IPS DF 4.7 (cell line): ENCODE measurements at regions not wholly inside any gene's neighbourhood (a gene's known extent, or its start where the extent isn't known, plus 50 kb on each side); places are given as distances from the start of the nearest gene placed in this dataset.
A peak's percentile ranks its signal among the peaks of the same experiment; 100 is the strongest.

Source experiments
- DNase-seq: peaks from one replicate; pipeline ENCODE4 v3.0.0-alpha.2; 2013; ENCODE audit warnings: low spot score; ENCODE audit errors: extremely low read depth

DNA sequence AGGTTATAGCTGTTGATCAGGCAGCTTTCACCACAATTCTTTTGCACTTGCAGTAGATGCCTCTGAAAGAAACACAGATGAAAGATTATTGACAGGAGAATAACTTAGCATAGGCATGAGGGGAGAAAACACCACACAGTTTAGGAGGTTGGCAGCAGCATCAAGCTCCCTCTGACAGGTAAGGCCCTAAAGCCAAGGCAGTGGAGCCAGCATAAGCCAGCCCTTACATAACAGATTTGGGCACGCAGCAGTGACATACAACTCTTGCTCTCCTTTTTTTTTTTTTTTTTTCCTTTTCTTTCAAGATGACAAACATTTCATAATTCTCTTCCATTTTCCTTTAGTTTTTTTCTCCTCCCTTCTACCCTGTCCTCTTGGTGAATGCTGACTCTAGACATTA is 257.6 kb upstream of the ADAMTSL1 start:
- no peak for DNase-seq

DNA sequence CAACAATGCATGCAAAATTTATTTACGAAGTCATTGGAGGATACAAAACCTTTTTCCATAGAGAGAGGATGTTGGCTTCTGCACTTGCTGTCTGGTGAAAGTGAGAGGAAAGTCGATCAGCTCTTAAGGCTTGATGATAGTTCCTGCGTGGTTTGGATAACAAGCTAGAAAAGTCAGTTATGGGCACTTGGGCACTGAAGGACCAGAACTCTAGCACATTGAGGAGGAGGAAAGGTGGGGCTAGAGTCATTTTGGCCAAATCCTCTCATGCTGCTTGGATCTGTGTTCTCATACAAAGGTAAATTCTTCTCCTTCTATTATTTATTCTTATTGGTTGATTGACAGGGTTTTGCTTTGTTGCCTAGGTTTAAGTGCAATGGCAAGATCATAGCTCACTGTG is 245.9 kb upstream of the ADAMTSL1 start:
- no peak for DNase-seq

DNA sequence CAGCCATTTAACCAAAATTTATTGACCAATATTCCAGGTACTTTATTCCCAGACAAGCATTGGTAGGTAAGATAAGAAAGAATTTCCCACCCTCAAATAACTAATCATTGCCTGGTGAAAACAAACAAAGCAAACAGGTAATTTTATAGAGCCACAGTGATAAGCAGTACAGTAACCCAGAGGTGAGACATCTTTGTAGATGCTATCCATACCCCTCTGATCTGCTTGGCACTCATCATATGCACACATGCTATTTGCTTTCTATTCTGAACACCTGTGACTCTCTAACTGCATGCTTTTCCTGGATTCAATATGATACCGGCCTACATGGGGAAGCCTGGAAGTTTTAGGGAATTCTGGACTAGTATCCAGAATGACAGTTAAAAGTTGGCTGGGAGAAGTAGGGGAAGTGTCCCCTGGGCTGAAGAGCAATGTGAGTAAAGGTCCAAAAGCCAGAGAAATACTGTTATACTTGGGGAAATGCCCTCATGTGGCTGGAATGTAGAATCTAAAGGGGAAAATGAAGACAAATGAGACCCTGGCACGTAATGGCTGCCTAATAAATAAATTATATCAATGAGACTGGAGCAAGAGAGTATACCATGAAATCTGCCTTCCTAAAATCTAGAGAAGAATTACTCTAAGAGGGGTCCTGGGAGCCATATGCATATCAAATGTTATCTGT is 243.8 kb upstream of the ADAMTSL1 start:
- no peak for DNase-seq

DNA sequence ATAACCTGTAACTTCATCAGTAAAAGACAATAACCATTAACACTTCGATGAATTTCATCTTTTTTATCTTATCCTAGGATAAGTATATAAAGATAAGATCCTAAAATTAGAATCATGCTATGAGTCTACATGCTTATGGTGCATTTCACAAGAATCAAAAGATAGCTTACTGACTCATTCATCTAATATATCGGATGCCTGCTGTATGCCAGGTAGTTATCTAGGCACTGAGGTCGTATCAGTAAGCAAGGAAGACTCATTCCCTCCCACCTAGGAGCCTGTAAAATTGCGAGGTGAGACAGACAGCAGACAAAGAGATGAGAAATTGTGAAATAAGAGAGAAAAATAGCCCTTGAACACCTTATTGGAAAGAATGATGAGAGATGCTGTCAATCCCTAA is 240.6 kb upstream of the ADAMTSL1 start:
- no peak for DNase-seq

DNA sequence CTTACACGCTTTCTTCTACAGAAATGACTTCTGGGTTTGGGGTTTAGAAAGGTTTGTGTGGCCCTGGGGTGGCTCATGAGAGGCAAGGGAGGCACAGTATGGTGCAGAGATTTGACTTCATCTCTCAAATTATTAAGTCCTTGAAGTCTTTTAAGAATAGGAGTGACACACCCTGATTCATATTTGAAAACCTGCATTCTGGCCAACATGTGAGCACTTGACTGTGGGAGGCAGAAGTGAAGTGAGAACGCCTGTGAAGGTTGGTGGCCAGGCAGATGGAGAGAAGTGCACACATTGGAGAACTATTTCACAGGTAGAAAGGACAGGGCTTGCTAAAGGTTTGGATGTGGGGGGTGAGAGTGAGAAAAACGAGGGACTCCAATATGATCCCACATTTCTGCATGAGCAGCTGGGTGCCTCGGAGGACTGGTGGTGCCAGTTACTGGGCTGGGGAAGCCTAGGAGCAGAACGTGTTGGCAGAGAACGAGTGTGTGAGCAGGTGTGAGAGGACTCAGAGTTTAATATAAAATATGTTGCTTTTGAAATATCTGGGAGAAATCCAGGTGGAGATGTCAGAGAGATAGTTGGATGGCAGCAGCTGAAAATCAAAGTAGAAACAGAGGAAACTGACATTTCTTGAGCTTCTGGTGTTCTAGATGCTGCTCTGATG is 240.0 kb upstream of the ADAMTSL1 start:
- DNase-seq, result no peak

DNA sequence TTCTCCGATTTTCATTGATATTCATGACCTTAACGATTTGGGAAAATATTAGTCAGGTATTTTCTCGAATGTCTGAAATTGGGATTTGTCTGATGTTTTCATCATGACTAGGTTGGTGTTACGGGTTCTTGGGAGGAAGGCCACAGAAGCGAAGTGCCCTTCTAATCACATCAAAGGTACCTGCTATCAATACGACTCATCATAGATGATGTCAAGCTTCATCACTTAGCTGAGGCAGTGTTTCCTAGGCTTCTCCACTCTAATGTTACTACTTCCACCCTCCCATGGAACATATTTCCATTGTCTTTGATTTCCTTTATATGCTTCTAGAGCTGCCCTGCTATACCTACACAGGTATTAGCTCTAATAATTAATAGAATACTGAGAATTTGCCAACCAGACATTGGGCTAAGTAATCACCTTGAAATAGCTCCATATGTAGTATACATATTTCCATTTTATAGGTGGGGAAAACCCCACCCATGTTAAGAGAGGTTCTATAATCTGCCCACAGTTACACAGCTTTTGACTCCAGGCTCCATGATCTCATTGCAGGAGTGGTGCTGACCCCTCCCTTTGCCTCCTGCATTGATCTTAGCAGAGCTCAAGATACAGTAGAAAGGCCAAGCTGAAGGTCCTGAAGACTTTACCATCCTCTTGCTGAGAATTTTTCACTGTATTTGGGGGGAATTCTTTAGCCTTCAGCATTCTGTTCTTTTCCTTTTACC is 238.6 kb upstream of the ADAMTSL1 start:
- DNase-seq, result no peak

DNA sequence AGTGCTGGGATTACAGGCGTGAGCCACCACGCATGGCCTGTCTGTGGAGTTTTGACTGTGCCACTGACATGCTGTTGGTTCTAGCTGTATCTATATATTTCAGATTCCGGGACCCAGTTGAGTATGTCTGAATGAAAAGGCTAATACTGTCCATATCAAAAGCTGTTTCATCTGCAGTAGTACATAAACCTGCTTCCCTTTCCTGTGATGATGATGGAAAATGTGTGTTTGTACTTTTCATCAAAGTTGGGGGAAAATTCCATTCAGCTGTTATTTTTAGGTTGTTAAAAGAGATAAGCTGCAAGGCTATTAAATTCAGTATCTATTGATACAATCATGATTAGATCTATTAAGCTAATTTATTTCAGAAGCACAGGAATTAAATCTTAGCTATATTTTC is 237.6 kb upstream of the ADAMTSL1 start:
- DNase-seq, result no peak

DNA sequence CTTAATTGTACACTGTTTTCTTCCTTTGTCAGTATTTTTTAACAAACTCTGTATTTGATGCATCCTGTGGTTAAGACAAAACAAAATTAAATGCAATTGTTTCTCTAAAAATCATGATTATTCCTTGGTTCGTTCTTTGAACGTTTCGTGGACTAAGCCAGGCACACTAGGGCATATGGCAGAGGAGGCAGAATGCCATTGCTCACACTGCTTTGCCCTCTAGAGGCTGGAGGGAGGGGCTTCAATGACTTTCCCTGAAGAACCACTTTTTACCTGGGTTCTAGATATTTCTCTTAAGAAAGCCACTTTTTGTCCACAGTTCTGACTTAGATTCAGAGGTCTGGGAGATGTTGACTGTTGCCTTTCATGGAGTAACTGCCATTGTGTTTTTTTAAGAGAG is 236.2 kb upstream of the ADAMTSL1 start:
- no peak for DNase-seq

DNA sequence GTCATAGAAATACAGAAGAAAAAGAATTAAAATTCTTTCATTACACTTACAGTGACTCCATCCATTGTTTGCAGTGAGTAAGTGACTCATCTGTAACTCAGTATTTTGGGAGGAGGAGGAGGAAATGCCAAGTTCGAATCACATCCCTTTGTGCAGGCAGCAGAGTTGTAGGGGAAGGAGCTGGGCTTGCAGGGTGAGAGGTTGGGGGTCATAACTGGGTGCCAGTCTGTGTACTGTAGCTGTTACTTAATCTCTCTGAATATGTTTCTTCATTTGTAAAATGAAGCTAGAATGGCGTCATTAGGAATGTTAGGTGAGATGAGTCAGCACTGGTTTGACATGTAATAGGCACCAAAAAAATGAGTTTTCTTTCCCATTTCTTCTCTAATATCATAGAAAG is 235.7 kb upstream of the ADAMTSL1 start:
- no peak for DNase-seq

DNA sequence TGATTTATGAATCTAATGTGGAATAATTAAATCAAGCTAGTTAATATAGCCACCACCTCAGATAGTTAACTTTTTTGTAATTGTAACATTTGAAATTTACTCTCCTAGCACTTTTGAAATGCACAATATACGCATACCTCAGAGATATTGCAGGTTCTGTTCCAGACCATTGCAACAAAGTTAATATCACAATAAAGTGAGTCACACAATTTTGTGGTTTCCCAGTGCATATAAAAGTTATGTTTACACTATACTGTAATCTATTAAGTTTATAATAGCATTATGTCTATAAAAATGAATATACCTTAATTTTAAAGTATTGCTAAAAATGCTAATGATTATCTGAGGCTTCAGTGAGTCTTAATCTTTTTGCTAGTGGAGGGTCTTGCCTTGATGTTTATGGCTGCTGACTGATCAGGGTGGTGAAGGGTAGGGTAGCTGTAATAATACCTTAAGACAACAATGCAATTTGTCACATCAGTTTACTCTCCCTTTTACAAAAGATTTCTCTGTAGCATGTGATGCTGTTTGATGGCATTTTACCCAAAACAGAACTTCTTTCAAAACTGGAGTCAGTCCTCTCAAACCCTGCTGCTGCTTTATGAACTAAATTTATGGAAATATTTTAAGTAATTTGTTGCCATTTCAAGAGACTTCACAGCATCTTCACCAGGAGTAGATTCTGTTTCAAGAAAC is 235.1 kb upstream of the ADAMTSL1 start:
- no peak for DNase-seq

DNA sequence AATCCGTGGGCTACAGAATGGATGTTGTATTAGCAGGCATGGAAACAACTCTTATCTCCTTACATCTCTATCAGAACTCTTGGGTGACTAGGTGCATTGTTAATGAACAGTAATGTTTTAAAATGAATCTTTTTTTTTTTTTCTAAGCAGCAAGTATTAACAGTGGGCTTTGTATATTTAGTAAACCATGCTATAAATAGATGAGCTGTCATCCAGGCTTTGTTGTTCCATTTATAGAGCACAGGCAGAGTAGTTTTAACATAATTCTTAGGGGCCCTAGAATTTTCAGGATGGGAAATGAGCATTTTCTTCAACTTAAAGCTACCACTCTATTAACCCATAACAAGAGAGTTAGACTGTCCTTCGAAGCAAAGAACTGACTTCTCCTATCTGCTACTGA is 233.7 kb upstream of the ADAMTSL1 start:
- no peak for DNase-seq

DNA sequence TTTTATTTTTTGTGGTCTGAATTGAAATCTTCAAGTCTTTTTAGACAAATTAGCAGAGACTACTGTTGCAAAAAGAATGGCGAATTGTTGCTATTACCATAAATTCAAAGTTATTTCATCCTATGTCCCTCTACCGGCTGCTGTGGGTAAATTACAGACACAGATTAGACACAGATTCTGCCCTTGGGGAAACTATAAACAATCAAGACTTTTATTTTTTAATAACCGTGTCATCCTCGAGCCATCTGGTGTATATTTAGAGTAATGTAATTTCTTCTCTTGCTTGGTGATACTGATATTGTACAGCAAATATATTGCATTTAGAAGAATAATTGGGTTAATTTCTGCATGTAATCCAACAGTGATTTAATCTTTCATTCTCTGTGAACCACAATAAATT is 228.0 kb upstream of the ADAMTSL1 start:
- no peak for DNase-seq

DNA sequence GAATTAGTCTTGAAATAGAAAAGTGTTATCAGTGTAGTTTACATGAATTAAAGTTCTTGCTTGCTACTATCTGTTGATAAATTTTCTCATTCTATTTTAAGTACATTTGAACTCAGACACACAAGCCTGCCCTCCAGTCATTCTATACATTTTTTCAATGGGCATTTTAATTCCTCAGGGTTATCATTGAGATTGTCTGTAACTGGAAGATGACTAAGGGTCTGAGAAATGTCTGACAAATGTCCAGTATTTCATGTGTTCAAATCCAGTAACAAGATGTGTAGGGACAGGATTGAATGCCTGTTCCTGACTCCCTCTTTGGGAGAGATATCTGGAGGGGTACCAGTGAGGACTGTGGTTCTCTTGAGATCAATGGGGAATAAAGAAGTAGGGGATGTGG is 223.9 kb upstream of the ADAMTSL1 start:
- no peak for DNase-seq

DNA sequence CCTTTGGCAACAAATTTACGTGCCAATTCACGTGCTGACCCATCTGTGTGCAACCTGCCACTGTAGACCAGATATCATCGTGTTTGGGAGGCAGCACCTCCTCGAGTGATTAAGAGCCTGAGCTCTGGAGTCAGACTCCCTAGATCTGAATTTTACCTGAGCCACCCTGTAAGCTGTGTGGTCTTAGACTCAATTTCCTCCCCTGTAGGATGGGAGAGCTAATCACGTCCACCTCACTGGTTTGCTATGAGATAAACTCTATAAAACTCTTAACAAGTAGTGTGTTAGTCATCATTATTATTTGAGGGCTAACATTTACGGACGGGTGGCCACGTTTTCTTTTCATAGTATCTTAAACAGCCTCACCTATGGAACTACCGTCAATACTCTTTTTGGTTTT is 220.0 kb upstream of the ADAMTSL1 start:
- no peak for DNase-seq

DNA sequence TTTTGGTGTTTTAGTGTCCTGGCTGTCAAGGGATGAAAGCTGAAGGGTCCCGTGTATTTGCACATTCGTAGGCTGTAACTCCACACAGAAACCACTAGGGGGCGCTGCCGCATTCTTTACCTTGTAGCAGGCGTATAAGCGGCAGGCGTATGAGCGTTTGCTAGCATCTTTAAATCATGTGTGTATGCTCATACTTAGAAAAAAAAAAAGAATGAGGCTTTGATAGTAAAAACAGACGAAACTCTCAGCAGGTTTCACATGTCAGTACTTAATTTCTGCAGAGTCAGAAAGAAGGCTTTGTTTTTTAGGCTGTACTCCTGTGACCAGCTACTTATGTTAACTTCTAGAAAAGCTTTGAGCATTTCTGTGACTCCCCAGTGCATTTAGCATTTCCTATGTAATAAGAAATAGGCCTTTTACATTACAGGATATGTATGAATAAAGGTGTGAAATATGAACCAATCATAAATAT is 218.8 kb upstream of the ADAMTSL1 start:
- peak; percentile 60 for DNase-seq

DNA sequence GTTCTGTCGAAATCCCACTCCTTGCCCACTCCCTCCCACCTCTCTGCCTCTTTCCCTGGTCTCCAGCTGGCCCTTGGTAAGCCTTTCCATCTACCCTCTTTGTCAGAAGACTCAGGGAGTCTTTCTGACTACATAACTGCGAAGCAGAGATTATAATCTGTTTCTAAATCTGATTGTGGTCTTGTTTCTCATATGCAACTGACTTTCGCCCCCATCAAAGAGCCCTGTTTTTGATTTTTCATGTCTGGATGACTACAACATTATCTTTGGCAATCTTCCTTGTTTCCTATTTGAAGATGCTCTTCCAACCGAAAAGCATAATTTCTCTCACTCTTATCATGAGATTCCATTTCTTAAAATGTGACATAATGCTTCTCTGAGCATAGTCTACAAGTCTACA is 218.2 kb upstream of the ADAMTSL1 start:
- DNase-seq, result no peak

DNA sequence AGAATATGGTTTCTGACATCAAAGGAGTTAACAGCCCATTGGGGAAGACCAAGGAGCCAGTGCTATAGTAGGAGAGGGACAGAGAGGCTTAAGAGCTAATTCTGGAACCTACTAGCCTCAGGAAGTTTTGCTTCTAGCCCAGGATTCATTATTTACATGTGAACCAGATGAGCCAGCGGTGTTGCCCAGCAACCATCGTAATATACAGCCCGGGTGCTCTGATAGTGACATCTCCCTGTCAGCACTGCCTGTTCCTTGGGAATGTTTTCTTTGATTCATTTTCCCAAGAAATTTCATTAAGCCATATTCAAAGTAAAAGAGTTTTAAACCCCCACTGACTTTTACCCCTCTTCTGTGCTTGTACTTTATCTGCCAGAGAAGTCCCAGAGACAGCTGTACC is 217.4 kb upstream of the ADAMTSL1 start:
- DNase-seq, result no peak

DNA sequence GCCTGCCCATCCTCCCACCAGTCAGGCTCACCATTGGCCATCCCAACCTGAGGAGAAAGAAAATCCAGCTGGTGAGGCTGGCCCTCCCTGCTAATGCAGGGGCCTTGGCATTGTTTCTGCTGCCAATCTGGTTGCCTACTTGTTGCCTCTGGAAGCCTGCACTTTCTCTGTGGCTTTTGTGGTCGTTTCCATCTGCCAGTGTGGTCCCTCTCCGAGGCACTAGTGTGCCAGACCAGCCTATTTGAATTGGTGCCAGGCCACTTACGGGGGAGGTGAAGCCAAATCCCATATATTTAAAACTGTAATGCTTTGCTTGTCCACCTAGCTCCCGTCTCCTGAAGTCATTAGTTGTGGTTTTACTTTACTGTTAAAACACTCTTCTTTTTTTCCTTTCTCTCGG is 213.4 kb upstream of the ADAMTSL1 start:
- no peak for DNase-seq

DNA sequence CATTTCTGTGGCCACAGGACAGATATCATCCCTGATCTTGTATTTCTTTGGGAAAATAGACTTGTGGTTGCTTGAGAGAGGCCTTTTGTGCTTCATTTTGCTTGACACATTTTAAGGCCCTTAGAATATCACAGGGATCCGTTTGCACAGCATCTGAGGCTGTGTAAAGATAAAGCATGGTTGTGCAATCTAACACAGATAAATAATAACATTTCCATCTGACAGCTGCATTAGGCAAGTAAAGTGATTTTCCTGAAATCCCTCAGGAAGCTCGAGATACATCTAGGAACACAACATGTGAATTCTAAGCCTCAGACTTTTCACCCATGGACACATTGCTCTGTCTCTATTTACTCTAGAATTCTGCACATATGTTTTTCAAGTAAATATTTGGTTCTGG is 212.8 kb upstream of the ADAMTSL1 start:
- no peak for DNase-seq

DNA sequence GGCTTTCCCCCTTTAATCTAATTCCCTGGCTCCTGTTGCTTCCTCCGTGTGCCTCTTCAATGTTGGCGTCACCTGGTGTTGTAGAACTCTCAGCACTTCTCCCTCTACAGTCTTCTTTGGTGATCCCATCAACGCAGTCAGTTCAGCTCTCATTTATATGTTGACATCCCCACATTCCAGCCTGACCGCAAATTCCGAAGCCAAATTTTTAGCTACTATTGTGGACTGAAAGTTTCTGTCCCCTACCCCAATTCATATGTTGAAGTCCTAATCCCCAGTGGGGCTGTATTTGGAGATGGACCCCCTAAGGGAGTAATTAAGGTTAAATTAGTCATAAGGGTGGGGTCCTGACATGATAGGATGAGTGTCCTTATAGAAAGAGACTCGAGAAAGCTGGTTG is 210.6 kb upstream of the ADAMTSL1 start:
- no peak for DNase-seq

DNA sequence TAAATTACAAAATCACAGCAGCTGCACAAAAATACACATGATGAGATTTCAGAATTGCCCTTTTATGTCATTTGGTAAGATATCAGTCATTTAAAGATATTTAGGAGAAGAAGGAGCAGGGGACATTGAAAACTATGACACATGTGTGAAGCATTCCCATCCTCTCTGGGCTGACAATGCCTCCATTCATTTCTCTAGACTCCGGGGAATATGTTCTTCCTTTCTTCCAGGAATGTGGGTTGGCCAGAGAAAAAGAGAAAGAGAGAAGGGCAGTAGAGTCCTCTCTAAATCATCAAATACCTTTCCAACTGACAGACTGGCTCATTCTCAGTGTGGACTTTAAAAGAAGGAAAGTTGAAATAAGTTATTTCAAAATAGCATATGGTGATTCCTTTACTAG is 205.6 kb upstream of the ADAMTSL1 start:
- no peak for DNase-seq

DNA sequence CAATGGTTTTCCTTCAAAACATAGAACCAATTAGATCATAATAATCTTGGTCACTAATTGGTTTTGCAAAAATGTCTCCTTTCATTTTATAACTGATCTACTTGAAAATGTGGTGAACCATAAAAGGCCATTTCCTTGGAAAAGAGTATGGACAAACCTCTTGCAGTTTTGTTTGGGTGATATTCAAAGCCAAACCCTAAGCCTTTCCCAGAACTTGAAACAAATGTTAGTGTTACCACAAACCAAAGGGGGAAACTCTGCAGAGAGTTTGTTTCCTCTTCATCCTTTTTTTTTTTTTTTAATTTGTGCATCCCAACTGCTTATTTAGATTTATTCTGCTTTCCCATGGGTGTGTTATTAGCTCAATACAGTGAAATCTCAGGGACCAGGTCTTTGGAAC is 204.4 kb upstream of the ADAMTSL1 start:
- no peak for DNase-seq
